Cardiac muscle cell (in vitro differentiated cells and primary cell): ENCODE measurements at regions not wholly inside any gene's neighbourhood (a gene's known extent, or its start where the extent isn't known, plus 50 kb on each side); places are given as distances from the start of the nearest gene placed in this dataset.

Source experiments
- DNase-seq, 2 donors: peaks; one replicate each; pipeline versions ENCODE4 v3.0.0 to v3.0.0-alpha.2; 2010 to 2017; ENCODE audit warnings: low read depth in 1 of 2, low spot score in 1 of 2
- H3K27ac ChIP-seq: fragments of 200-600 bp; sonication (generic); 2 replicates; pipeline ENCODE4 v1.5.1; 2016
- H3K27me3 ChIP-seq: fragments of 200-600 bp; sonication (generic); 2 replicates; pipeline ENCODE4 v1.6.0; 2016; ENCODE audit warnings: control low read depth
- H3K36me3 ChIP-seq: fragments of 200-600 bp; sonication (generic); 2 replicates; pipeline ENCODE4 v1.5.1; 2016; ENCODE audit warnings: control low read depth
- H3K4me1 ChIP-seq: fragments of 200-600 bp; sonication (generic); 2 replicates; pipeline ENCODE4 v1.8.1; 2017; ENCODE audit warnings: low read depth, mild to moderate bottlenecking, mixed run types
- H3K4me3 ChIP-seq: fragments of 200-600 bp; sonication (generic); 2 replicates; pipeline ENCODE4 v1.5.1; 2016; ENCODE audit warnings: mild to moderate bottlenecking
- H3K9me3 ChIP-seq: fragments of 200-600 bp; sonication (generic); 2 replicates; pipeline ENCODE4 v1.5.1; 2017; ENCODE audit warnings: low read depth, mild to moderate bottlenecking, control low read depth
- CTCF ChIP-seq: IDR thresholded peaks from 2 replicates; pipeline ENCODE4 v1.5.1; 2012; ENCODE audit warnings: low read depth, mild to moderate bottlenecking, low read length

DNA sequence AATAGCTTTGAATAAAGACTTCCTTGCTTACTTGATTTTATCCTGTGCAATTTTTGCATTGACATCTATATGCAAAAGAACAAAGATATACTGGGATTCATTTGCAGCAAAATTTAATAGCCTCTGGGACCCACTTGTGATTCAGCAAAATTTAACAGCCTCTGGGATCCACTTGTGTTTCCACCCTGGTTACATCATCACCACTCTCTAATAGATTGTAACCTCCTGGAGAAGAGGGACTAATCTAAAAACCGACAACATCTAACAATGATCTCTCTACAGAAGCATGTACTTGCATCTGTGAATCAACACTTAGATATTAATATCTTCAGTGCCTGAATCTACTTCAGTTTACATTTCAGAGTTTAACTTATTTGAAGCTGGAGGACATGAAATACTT lies 202.0 kb upstream of the CPHXL start:
- Histone ChIP-seq H3K36me3 (no peaks in the 10 kb centered on the region), H3K27ac (no peak overlapping the region), H3K27me3 (peaks cover 6% of the 10 kb centered on the region), H3K4me3 (no peak overlapping the region), H3K4me1 (peaks cover 13% of the 10 kb centered on the region), H3K9me3 (no peaks in the 10 kb centered on the region)
- TF ChIP-seq CTCF = no peak
- DNase-seq = no peak

- no peak for DNase-seq
- Histone ChIP-seq H3K4me1 (peaks cover 13% of the 10 kb centered on the region), H3K27me3 (peaks cover 6% of the 10 kb centered on the region), H3K9me3 (no peaks in the 10 kb centered on the region), H3K36me3 (no peaks in the 10 kb centered on the region), H3K27ac (no peak overlapping the region), H3K4me3 (no peak overlapping the region)
- TF ChIP-seq CTCF = no peak
Observed at GRCh38 chr16:75929046-75929445, 202.8 kb upstream of the CPHXL start.

- Histone ChIP-seq H3K27me3 (peaks cover 2% of the 10 kb centered on the region), H3K27ac (no peak overlapping the region), H3K9me3 (no peaks in the 10 kb centered on the region), H3K4me1 (peaks cover 16% of the 10 kb centered on the region), H3K36me3 (no peaks in the 10 kb centered on the region), H3K4me3 (no peak overlapping the region)
- no peak for DNase-seq
- TF ChIP-seq CTCF = no peak
Observed at GRCh38 chr16:75931043-75931442, 204.8 kb upstream of the CPHXL start.

DNA sequence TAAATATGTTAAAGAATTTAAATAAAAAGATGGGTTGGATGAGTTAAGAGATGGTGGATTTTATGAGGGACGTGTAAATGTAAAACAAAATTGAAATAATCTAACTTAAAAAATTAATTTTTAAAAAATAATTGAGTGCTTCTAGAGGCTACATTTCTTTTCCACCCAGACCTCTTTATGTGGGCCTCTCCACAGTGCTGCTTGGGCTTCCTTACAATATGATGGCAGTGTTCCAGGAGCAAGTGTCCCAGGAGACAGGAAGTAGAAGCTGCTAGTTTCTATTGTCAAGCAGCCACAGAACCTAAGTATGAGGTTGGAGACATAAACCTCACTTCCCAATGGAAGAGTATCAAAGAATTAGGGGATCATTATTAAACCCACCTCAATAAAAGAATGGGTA lies 205.7 kb upstream of the CPHXL start:
- no peaks in the 10 kb centered on the region for H3K27me3 ChIP-seq
- TF ChIP-seq CTCF = no peak
- H3K36me3 ChIP-seq = no peaks in the 10 kb centered on the region
- H3K4me1 ChIP-seq = peaks cover 13% of the 10 kb centered on the region
- no peak overlapping the region for H3K4me3 ChIP-seq
- no peak for DNase-seq
- H3K9me3 ChIP-seq = no peaks in the 10 kb centered on the region
- H3K27ac ChIP-seq = no peak overlapping the region

DNA sequence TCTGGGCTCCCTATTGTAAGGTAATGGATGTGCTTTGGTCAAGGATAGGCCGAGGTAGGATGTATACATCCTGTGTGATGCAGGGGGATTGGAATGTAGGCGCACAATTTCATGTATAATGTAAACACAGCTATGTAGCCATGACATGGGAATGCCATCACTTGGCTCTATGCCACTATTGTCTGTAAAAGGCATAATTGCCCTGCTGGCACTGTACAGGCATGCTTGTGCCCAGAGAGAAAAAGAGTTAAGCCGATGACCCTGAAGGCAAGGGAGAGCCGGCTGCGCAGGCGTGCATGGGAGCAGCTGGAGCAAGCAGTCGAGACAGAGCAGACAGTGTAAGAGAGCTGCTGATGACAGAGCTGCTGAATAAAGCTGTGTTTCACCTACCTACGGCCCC lies 212.5 kb upstream of the CPHXL start:
- Histone ChIP-seq H3K4me1 (peaks cover 32% of the 10 kb centered on the region), H3K36me3 (no peaks in the 10 kb centered on the region), H3K9me3 (no peaks in the 10 kb centered on the region), H3K27ac (no peak overlapping the region), H3K27me3 (peaks cover 8% of the 10 kb centered on the region), H3K4me3 (no peak overlapping the region)
- TF ChIP-seq CTCF = no peak
- DNase-seq = no peak

- H3K27me3 ChIP-seq = peaks cover 8% of the 10 kb centered on the region
- H3K9me3 ChIP-seq = no peaks in the 10 kb centered on the region
- no peak for TF ChIP-seq CTCF
- DNase-seq = peak in 1 of 2 donors; percentile 65
- H3K4me3 ChIP-seq = no peak overlapping the region
- H3K4me1 ChIP-seq = peaks cover 25% of the 10 kb centered on the region
- H3K36me3 ChIP-seq = no peaks in the 10 kb centered on the region
- no peak overlapping the region for H3K27ac ChIP-seq
Observed at GRCh38 chr16:75942351-75942750, 216.1 kb upstream of the CPHXL start.
